GM23338 (cell line): ENCODE measurements at regions not wholly inside any gene's neighbourhood (a gene's known extent, or its start where the extent isn't known, plus 50 kb on each side); places are given as distances from the start of the nearest gene placed in this dataset.

Experiments used
- ATAC-seq: fragments of 200-7000 bp; cut with Tn5 transposase; 3 replicates; pipeline ENCODE4 v1.9.1; 2020
- DNase-seq: peaks from one replicate; pipeline ENCODE4 v3.0.0-alpha.2; 2015; ENCODE audit warnings: low spot score
- H2AFZ ChIP-seq: fragments of 200-600 bp; sonication (generic); 2 replicates; pipeline ENCODE4 v1.8.0; 2016; ENCODE audit warnings: antibody characterized with exemption, mild to moderate bottlenecking, moderate library complexity
- H3F3A ChIP-seq: fragments of 200-600 bp; sonication (generic); replicated peaks from 2 replicates; pipeline ENCODE4 v1.8.0; 2017; ENCODE audit warnings: antibody characterized with exemption, mixed run types, low read depth
- H3K27ac ChIP-seq: fragments of 200-600 bp; sonication (generic); 2 replicates; pipeline ENCODE4 v1.6.1; 2016; ENCODE audit warnings: low read depth
- H3K27me3 ChIP-seq: fragments of 200-600 bp; sonication (generic); 2 replicates; pipeline ENCODE4 v1.8.0; 2016; ENCODE audit warnings: mild to moderate bottlenecking, mixed run types, moderate library complexity; ENCODE audit not compliant: insufficient read depth
- H3K36me3 ChIP-seq: fragments of 200-600 bp; sonication (generic); 2 replicates; pipeline ENCODE4 v1.8.0; 2016; ENCODE audit warnings: mild to moderate bottlenecking; ENCODE audit not compliant: insufficient read depth
- H3K4me1 ChIP-seq: fragments of 200-600 bp; sonication (generic); 2 replicates; pipeline ENCODE4 v1.8.0; 2016; ENCODE audit warnings: mild to moderate bottlenecking, moderate library complexity; ENCODE audit not compliant: insufficient read depth
- H3K4me2 ChIP-seq: fragments of 200-600 bp; sonication (generic); 2 replicates; pipeline ENCODE4 v1.7.1; 2017; ENCODE audit warnings: mixed run types
- H3K4me3 ChIP-seq: fragments of 200-600 bp; sonication (generic); 2 replicates; pipeline ENCODE4 v1.6.1; 2016; ENCODE audit warnings: mixed run types
- H3K79me2 ChIP-seq: fragments of 200-600 bp; sonication (generic); replicated peaks from 2 replicates; pipeline ENCODE4 v1.8.0; 2017; ENCODE audit warnings: mild to moderate bottlenecking; ENCODE audit not compliant: insufficient read depth
- H3K9me2 ChIP-seq: fragments of 200-600 bp; sonication (generic); 2 replicates; pipeline ENCODE4 v1.8.0; 2017; ENCODE audit not compliant: insufficient read depth
- H4K20me1 ChIP-seq: fragments of 200-600 bp; sonication (generic); replicated peaks from 2 replicates; pipeline ENCODE4 v1.8.0; 2017; ENCODE audit warnings: mild to moderate bottlenecking; ENCODE audit not compliant: insufficient read depth
- H3K27ac Mint-ChIP-seq: 2 replicates; pipeline ENCODE4 v1.8.0; 2020; ENCODE audit warnings: inconsistent platforms, mild to moderate bottlenecking, moderate library complexity, mixed read lengths
- H3K27me3 Mint-ChIP-seq: 3 replicates; pipeline ENCODE4 v1.8.0; 2022; ENCODE audit warnings: low read depth, mild to moderate bottlenecking, moderate library complexity, mixed read lengths, inconsistent platforms; ENCODE audit not compliant: insufficient read depth, poor library complexity
- H3K36me3 Mint-ChIP-seq: 3 replicates; pipeline ENCODE4 v1.8.0; 2021; ENCODE audit warnings: low read depth, mild to moderate bottlenecking, inconsistent platforms, moderate library complexity, mixed read lengths
- H3K4me1 Mint-ChIP-seq: 3 replicates; pipeline ENCODE4 v1.8.0; 2020; ENCODE audit warnings: mild to moderate bottlenecking, inconsistent platforms, mixed read lengths
- H3K4me3 Mint-ChIP-seq: 3 replicates; pipeline ENCODE4 v1.8.0; 2021; ENCODE audit warnings: moderate library complexity, mild to moderate bottlenecking, inconsistent platforms, mixed read lengths
- H3K9me3 Mint-ChIP-seq: 3 replicates; pipeline ENCODE4 v1.8.0; 2020; ENCODE audit warnings: moderate library complexity, mild to moderate bottlenecking, inconsistent platforms, mixed read lengths
- CREB1 ChIP-seq: fragments of 250-450 bp; sonication (Bioruptor Pico); IDR thresholded peaks from 2 replicates; pipeline ENCODE4 v1.5.0; 2020; ENCODE audit warnings: low read depth, mild to moderate bottlenecking, moderate library complexity
- CTCF ChIP-seq, 2 experiments: fragments of 200-600 bp in 1 of 2; sonication (generic) in 1 of 2; conservative IDR thresholded peaks; 2 replicates each; pipeline versions ENCODE4 v1.5.1 to v1.6.1; 2016 to 2017; ENCODE audit warnings: antibody characterized with exemption in 2 of 2, low read depth in 2 of 2, mild to moderate bottlenecking in 2 of 2, moderate library complexity in 1 of 2
- ETS1 ChIP-seq: IDR thresholded peaks from 2 replicates; pipeline ENCODE4 v1.6.1; 2016; ENCODE audit warnings: antibody characterized with exemption
- EZH2 ChIP-seq: fragments of 200-600 bp; sonication (generic); IDR thresholded peaks from one replicate; pipeline ENCODE4 v1.8.0; 2017; ENCODE audit warnings: antibody characterized with exemption, mild to moderate bottlenecking, low read depth; ENCODE audit not compliant: unreplicated experiment
- EZH2phosphoT487 ChIP-seq: fragments of 200-600 bp; sonication (generic); IDR thresholded peaks from one replicate; pipeline ENCODE4 v1.8.1; 2018; ENCODE audit warnings: antibody characterized with exemption; ENCODE audit not compliant: unreplicated experiment
- JUNB ChIP-seq: IDR thresholded peaks from one replicate; pipeline ENCODE4 v1.6.1; 2016; ENCODE audit warnings: antibody characterized with exemption; ENCODE audit not compliant: unreplicated experiment
- NANOG ChIP-seq: IDR thresholded peaks from 2 replicates; pipeline ENCODE4 v1.6.1; 2016; ENCODE audit warnings: antibody characterized with exemption, borderline replicate concordance
- POLR2AphosphoS5 ChIP-seq: IDR thresholded peaks from 2 replicates; pipeline ENCODE4 v1.6.1; 2016; ENCODE audit warnings: antibody characterized with exemption, low read depth
- STAT1 ChIP-seq: IDR thresholded peaks from one replicate; pipeline ENCODE4 v1.6.1; 2016; ENCODE audit warnings: antibody characterized with exemption; ENCODE audit not compliant: unreplicated experiment
- ZNF114 ChIP-seq: fragments of 250-450 bp; sonication (Bioruptor Pico); IDR thresholded peaks from 2 replicates; pipeline ENCODE4 v1.5.0; 2020; ENCODE audit warnings: mild to moderate bottlenecking, moderate library complexity
- ZNF331 ChIP-seq: fragments of 250-450 bp; sonication (Bioruptor Pico); IDR thresholded peaks from 2 replicates; pipeline ENCODE4 v1.5.0; 2020; ENCODE audit warnings: low read depth, mild to moderate bottlenecking, moderate library complexity
- ZNF462 ChIP-seq: fragments of 250-450 bp; sonication (Bioruptor Pico); IDR thresholded peaks from 2 replicates; pipeline ENCODE4 v1.5.0; 2020; ENCODE audit warnings: mild to moderate bottlenecking, moderate library complexity
- TF ChIP-seq, protein P1 (sequence below): IDR thresholded peaks from one replicate; pipeline ENCODE4 v1.6.1; 2018; ENCODE audit warnings: antibody characterized with exemption; ENCODE audit not compliant: unreplicated experiment

DNA sequence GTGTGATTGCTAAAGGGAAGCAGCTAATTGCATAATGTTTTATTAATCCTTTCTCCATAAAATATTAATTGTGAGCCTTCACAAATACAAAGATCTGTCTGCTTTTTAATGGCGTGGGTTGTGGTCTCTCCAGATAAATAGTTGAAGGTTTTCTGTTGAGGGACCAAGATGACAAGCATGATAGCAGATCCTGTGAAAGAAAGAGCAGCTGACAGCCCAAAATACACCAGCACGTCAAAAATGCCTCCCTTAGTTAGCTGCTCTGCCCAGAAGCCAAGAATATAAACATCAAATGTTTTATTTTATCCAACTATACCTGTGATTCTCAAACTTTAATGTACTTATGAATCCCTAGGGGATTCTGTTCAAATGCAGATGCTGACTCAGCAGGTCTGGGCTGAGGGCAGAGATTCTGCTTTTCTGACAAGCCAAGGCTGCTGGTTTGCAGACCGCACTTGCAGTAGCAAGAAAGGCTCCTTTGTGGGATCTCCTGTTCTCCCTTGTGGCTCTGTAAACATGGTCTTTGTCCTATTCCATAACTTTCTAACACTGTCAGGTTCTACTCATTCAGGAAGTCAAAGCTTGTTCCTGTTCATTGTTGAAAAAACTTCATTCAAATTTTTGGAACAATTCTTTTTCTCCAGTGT is 119.1 kb upstream of the SLC25A36 start:
- Histone ChIP-seq H3K4me3 (no peak overlapping the region), H3K79me2 (no peaks in the 10 kb centered on the region), H2AFZ (no peak overlapping the region), H3K36me3 (no peaks in the 10 kb centered on the region), H3K27ac (no peak overlapping the region), H3K4me2 (no peak overlapping the region), H3K27me3 (no peaks in the 10 kb centered on the region), H3K9me2 (peaks cover 4% of the 10 kb centered on the region; the same call in 1 of the 2 replicates), H4K20me1 (no peaks in the 10 kb centered on the region), H3K4me1 (peaks cover 13% of the 10 kb centered on the region), H3F3A (no peaks in the 10 kb centered on the region)
- peaks cover 17% of the 10 kb centered on the region for H3K4me1 Mint-ChIP-seq
- H3K27me3 Mint-ChIP-seq: no peaks in the 10 kb centered on the region
- no peaks in the 10 kb centered on the region for H3K36me3 Mint-ChIP-seq
- DNase-seq: peak; percentile 14
- H3K9me3 Mint-ChIP-seq: no peaks in the 10 kb centered on the region
- H3K27ac Mint-ChIP-seq: peak overlapping the region; percentile 8; the same call in 1 of the 2 replicates
- no peak for TF ChIP-seq JUNB
- no peak for TF ChIP-seq NANOG
- no peak for TF ChIP-seq STAT1
- TF ChIP-seq CTCF (conservative IDR thresholded peaks at IDR 0.05; ENCODE audit: low read depth in 2 of 2): no peak
- no peak for TF ChIP-seq ZNF114
- no peak for TF ChIP-seq ZNF462 (CRISPR knock-in tag)
- no peak for TF ChIP-seq ZNF331
- TF ChIP-seq, protein P1, sequence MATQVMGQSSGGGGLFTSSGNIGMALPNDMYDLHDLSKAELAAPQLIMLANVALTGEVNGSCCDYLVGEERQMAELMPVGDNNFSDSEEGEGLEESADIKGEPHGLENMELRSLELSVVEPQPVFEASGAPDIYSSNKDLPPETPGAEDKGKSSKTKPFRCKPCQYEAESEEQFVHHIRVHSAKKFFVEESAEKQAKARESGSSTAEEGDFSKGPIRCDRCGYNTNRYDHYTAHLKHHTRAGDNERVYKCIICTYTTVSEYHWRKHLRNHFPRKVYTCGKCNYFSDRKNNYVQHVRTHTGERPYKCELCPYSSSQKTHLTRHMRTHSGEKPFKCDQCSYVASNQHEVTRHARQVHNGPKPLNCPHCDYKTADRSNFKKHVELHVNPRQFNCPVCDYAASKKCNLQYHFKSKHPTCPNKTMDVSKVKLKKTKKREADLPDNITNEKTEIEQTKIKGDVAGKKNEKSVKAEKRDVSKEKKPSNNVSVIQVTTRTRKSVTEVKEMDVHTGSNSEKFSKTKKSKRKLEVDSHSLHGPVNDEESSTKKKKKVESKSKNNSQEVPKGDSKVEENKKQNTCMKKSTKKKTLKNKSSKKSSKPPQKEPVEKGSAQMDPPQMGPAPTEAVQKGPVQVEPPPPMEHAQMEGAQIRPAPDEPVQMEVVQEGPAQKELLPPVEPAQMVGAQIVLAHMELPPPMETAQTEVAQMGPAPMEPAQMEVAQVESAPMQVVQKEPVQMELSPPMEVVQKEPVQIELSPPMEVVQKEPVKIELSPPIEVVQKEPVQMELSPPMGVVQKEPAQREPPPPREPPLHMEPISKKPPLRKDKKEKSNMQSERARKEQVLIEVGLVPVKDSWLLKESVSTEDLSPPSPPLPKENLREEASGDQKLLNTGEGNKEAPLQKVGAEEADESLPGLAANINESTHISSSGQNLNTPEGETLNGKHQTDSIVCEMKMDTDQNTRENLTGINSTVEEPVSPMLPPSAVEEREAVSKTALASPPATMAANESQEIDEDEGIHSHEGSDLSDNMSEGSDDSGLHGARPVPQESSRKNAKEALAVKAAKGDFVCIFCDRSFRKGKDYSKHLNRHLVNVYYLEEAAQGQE: no peak
- TF ChIP-seq CREB1 (CRISPR knock-in tag): no peak
- no peak for TF ChIP-seq EZH2phosphoT487
- no peak for TF ChIP-seq POLR2AphosphoS5
- TF ChIP-seq EZH2: no peak
- TF ChIP-seq ETS1: no peak
- ATAC-seq: peak; percentile 70
- no peak overlapping the region for H3K4me3 Mint-ChIP-seq
